ENCODE measurements at regions not wholly inside any gene's neighbourhood (a gene's known extent, or its start where the extent isn't known, plus 50 kb on each side); places are given as distances from the start of the nearest gene placed in this dataset.

DNA sequence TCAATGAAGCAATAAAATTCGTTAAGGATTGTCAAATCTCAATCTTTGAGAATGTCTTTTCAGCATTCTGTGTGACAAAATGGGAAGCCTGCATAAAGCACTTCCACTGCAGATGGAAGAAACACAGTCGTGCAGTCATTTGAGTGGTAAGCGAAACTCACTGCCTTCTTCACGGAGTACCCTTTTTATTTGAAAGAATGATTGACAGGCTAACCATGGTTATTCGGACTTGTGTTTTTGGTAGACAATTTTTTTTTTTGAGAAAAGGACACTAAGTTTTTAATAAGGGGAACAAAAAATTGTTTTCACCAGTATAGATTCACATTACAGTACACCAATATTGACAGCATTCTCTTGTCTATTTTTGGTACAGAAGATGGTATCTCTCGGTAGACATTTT, 86.9 kb upstream of the MSX1 start:
- no peak for DNase-seq (ENCODE audit: low spot score)

- DNase-seq (ENCODE audit: low spot score) = no peak
Measured at GRCh38 chr4:4771160-4771559, 88.3 kb upstream of the MSX1 start.

GRCh38 chr4:4770610-4771009, 88.9 kb upstream of the MSX1 start:
- DNase-seq (ENCODE audit: low spot score) = no peak

GRCh38 chr4:4766564-4766963, 92.9 kb upstream of the MSX1 start:
- no peak for DNase-seq (ENCODE audit: low spot score)

GRCh38 chr4:4765811-4766210, 93.7 kb upstream of the MSX1 start:
- no peak for DNase-seq (ENCODE audit: low spot score)

DNA sequence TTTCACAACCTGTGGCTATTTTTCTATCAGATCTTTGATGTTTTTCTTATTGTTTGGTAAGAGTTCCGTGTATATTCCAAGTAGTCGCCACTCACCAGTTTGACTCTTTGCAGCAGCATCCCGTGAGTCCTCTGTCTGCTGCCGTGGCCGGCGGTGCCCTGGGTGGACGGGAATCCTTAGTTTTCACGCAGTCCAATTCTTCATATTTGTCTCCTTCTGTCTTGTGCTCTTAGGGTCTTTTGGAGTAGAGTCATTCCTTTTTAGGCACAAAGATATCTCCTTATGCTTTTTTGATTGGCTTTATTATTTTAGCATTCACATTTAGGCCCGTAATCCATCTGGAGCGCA, 94.9 kb upstream of the MSX1 start:
- no peak for DNase-seq (ENCODE audit: low spot score)

DNA sequence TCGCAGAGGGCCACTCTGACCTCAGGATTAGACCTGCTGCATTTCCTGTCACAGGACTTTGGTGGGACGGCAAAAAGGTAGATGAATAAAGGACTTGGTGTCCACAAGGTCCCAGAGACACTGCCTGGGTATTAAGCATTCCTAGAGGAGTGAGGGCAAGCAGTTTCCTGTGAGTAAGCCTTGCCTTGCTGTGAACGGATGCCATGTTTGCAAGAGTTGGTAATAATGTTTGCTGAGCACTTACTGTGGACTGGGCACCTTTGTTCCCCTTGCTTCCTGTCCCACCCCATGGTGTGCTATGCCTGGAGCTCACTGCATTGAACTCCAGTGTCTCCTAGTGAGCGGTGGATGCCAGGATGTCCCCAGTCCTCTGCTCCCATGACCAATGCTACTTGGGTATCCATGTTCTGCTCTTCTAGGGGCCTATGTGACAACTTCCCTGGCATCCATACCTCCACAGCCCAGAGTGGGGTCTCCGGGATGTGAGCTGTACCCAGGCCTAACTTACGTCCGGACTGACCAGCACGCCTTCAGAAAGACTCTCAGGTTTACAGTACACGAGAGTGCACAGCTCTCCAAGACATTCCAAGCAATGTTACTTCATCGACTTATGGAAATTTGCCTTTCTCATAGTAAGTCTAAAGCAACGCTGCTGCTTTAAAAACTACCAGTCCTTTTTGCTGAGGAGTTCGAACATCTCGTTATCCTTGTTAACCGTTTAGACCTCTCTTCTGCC, 95.5 kb upstream of the MSX1 start:
- DNase-seq (ENCODE audit: low spot score) = no peak

GRCh38 chr4:4762909-4763821, 96.3 kb upstream of the MSX1 start:
- no peak for DNase-seq (ENCODE audit: low spot score)

GRCh38 chr4:4762300-4762699, 97.2 kb upstream of the MSX1 start:
- DNase-seq (ENCODE audit: low spot score) = no peak

DNA sequence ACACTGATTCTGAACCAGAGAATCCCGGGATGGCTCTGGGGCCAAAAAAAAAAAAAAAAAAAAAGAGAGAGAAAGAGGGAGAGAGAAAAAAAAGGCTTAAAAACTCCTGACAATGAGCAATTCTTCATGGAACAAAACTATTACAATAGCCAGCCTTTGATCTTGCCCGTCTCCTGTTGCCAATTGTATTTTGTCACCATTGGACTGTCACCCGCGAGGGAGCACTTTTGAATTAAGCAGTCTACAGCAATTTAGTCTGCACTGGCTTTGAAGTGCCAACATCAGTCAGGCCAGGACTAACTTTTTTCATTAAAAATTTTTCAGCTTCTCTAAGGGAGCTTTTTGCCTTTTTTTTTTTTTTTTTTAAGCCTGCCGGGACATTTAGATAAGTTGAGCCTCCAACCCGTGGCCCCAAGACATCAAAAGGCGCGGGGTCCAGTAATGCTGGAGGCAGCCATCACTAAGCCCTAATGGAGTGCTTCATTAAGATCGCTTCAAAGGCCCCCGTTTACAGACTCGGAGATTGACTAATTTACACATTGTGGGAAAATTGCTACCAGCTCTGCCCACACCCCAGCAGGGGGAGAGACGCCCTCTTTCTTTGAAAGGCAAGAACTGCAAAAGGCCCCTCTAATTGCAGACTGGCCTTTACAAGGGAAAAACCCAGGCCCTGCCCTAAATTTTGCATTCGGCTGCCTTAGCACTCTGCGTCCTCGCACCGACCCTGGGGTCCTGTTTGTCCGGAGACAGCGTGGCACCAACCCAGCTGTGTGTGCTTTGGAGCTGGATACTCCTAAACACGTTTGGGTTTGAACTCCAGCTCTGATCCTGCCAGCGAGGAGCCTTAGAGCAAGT, 98.1 kb upstream of the MSX1 start:
- peak; percentile 66 for DNase-seq (ENCODE audit: low spot score)

DNA sequence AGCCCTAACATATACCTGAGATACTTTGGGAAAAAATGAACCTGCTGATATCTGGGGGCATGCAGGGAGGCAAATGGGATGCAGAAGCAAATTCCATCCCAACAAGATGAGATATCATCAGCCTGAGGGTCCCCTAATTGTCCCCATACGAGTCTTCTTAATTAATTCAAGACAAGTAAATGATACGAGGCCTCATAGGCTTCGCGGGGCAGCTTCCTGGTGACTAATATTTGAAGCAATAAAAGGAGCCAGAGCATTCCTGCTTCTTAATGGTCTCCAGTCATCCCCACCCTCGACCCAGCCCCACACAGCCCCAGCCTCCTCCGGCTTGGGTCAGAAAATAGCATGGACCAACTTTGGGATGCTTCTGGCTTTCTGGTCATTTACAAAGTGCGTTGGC, 99.6 kb upstream of the MSX1 start:
- no peak for DNase-seq (ENCODE audit: low spot score)

DNA sequence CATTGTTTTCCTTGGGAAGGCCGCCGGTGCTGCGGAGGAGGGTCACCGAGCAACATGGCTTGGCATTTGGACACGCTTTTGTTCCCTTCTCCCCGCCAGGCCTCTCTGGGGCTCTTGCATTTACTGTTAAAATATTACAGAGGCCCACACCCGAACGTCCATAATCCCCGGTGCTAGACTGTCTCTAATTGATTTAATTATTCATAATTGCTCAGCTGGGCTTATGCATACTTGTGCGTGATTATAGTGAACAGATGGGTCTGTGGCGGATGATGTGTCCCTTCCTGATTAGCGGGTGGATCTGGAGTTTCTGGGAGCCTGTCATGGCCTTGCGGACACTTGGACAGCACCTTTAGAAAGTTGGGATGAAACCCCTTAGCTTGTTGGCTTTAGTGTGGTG, 100.2 kb upstream of the MSX1 start:
- no peak for DNase-seq (ENCODE audit: low spot score)

DNA sequence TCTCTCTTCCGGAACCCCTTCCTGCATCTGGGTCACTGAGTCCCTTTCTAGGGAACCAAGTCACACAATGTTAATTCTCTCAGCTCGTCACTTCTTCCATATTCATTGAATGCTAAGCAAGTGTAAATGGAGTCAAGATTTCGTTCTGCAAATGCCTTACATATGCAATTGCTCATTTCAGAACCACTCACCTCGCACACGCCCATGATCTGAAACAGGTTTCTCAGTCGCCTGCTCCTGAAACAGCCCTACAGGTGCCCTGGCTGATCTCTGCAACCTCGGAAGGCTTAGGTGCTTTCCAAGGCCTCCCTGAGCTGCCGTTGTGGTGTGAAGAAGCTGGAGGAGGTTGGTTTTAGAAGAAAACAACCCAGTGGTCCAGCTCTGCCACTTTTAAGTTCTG, 100.8 kb upstream of the MSX1 start:
- no peak for DNase-seq (ENCODE audit: low spot score)

- DNase-seq (ENCODE audit: low spot score) = no peak
Measured at GRCh38 chr4:4755306-4755705, 104.2 kb upstream of the MSX1 start.

DNA sequence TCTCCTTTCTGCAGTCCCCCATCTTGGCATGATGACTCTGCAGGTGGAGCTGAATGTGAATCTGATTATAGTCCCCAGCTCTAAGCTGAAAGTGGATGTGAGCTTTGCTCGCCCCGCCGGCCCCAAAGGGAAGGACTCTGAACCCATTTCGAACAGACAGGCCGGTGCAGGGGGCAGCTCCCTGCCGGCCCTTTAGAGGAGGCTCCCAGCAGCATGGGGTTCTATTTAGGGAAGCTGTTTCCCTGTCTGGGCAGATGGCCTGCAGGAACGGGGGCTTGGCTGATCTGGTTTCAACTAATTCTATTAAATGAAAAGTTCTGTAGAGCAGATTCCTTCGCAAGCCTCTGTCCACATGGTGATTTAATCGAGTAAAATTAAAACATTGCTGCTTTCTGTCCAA, 104.8 kb upstream of the MSX1 start:
- DNase-seq (ENCODE audit: low spot score) = no peak

- DNase-seq (ENCODE audit: low spot score) = no peak
Measured at GRCh38 chr4:4753643-4754042, 105.8 kb upstream of the MSX1 start.

DNA sequence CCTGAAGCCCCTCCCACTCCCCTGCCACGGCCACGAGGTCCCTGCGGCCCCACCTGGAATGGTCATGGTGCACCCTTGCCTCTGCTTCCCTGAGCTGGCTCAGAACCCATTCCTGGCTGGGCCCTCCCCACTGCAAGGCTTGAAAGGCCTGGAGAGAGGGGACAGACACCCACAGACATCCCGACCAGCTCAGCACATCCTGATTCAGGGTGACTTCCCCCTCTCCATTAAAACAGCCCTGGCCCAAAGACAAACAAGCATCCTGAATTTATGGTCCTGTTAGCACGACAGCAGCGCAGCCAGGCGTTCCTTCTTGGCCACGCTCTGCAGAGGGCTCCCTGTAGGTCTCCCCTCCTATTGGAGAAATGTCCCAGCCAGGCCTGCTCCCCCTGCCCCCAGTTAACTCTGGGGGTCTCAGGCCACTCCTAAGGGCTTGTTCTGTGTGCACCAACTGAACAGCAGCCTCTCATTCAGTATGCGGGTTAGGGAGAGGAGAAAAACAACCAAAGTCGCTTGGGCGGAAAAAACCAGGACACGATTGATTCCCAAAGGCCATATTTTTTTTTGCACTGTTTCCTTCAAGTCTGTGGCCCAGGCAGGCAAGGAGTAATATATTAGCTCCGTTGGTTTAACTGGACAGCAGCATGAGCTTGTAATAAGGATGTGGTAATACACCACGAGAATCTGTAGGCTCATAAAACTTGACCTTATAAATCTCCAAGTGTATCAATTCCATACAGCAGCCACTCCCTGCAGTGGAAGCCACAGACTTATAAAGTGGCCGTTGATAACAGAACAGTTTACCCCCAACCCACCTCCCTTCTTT, 106.7 kb upstream of the MSX1 start:
- DNase-seq (ENCODE audit: low spot score) = no peak

GRCh38 chr4:4752025-4752424, 107.4 kb upstream of the MSX1 start:
- no peak for DNase-seq (ENCODE audit: low spot score)

- DNase-seq (ENCODE audit: low spot score) = no peak
Measured at GRCh38 chr4:4750187-4750586, 109.3 kb upstream of the MSX1 start.

DNA sequence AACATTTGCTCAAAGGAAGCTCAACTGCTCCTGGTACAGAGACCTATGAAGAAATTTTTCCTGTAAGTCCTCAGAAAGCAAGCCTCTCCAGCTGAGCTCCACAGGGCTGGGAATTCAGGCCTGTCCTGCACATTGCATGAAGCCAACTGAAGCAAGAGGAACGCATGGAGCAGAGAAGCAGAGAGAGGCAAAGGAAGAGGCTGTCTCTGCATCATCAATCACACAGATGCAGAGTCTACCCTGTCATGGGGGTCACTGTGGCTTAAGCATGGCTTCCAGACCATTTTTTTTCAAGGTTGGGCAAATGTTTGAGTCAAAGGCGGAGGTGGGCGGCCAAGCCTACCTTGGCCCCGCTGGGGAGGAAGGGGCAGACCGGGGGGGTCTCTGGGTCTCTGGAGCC, 110.3 kb upstream of the MSX1 start:
- no peak for DNase-seq (ENCODE audit: low spot score)

DNA sequence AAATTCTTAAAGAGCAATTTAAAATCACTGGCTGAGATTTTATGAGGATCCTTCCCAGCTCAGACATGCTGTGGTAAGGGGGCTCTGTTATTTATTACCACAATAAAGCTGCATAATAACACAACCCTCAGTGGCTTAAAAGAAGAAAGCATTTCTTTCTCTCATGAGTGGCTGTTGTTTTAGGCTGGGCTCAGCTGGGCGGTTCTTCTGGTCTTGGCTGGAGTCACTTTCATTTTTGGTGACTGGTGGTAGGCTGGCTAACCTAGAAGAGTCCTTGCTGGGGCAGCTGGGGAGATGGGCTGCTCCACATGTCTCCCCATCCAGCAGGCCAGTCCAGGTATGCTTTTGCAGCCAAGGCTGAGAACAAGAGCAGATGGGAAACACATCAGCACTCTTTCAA, 113.0 kb upstream of the MSX1 start:
- no peak for DNase-seq (ENCODE audit: low spot score)

GRCh38 chr4:4740071-4740470, 119.4 kb upstream of the MSX1 start:
- no peak for DNase-seq (ENCODE audit: low spot score)

Data from putamen (tissue), 1 donor.